ENCODE measurements at regions not wholly inside any gene's neighbourhood (a gene's known extent, or its start where the extent isn't known, plus 50 kb on each side); places are given as distances from the start of the nearest gene placed in this dataset.

DNA sequence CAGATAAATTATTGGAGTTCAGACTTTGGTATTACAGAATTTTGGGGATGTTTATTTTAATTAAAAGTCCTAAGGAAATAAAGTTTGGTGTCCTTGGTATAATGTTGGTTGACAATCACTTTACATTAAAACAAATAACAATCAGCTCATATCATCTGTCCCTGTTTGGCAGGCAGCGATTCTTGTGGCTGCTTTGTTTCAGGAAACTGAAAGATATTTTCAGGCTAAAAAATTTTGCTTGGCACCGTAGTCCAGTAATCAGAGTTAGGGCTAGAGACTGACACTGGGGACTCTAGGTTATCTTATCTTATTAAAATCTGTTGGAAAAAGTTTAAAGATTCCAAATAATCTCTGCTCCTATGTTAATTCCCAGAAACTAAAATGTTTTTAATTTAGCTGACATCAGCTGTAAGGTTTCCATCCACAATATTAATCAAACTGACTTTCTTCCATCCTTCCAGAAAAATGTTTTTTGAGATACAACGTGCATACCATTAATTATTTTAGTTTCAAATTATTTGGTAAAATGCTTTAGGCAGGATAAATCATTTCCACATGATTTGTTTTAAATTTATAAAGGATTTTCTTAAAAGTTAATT, 97.6 kb downstream of the ZIC5 start:
- TF ChIP-seq, protein P1, sequence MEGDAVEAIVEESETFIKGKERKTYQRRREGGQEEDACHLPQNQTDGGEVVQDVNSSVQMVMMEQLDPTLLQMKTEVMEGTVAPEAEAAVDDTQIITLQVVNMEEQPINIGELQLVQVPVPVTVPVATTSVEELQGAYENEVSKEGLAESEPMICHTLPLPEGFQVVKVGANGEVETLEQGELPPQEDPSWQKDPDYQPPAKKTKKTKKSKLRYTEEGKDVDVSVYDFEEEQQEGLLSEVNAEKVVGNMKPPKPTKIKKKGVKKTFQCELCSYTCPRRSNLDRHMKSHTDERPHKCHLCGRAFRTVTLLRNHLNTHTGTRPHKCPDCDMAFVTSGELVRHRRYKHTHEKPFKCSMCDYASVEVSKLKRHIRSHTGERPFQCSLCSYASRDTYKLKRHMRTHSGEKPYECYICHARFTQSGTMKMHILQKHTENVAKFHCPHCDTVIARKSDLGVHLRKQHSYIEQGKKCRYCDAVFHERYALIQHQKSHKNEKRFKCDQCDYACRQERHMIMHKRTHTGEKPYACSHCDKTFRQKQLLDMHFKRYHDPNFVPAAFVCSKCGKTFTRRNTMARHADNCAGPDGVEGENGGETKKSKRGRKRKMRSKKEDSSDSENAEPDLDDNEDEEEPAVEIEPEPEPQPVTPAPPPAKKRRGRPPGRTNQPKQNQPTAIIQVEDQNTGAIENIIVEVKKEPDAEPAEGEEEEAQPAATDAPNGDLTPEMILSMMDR (IDR thresholded peaks at IDR 0.05; ENCODE audit: low read depth, low read length), result no peak
- TF ChIP-seq MAX (IDR thresholded peaks at IDR 0.05; ENCODE audit: low read depth, low read length), result no peak
